Neural progenitor cell (in vitro differentiated cells): ENCODE measurements at regions not wholly inside any gene's neighbourhood (a gene's known extent, or its start where the extent isn't known, plus 50 kb on each side); places are given as distances from the start of the nearest gene placed in this dataset.

ENCODE experiments used
- CTCF ChIP-seq: fragments of 200-600 bp; sonication (generic); IDR thresholded peaks from 2 replicates; pipeline ENCODE4 v1.5.1; 2017; ENCODE audit warnings: antibody characterized with exemption, mild to moderate bottlenecking
- EZH2 ChIP-seq: fragments of 200-600 bp; sonication (generic); IDR thresholded peaks from 2 replicates; pipeline ENCODE4 v1.6.1; 2017; ENCODE audit warnings: antibody characterized with exemption, mild to moderate bottlenecking, moderate library complexity

GRCh38 chr4:134677209-134677814 lies 475.7 kb upstream of the PABPC4L start:
- TF ChIP-seq CTCF (no peak), EZH2 (no peak)
